ENCODE measurements at regions not wholly inside any gene's neighbourhood (a gene's known extent, or its start where the extent isn't known, plus 50 kb on each side); places are given as distances from the start of the nearest gene placed in this dataset.
A peak's percentile ranks its signal among the peaks of the same experiment; 100 is the strongest.

DNA sequence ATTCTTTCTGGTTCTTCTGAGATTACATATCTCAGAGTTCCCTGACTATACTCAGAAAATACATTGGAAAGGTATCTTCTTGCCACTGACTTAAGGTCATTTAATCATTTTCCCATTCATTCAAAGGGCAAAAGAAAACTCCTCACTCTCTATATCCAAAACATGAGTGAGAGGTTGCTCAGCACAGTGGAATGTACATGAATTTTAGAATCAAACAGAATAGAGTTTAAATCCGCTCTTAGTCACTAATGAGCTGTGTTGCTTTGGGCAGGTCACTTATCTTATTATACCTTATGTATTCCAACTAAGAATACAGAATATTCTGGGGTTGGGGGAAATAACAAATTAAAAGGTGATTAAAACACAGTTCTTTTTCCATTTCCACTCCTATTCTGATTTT lies 452.6 kb upstream of the KLF12 start:
- no peak overlapping the region for H3K4me3 ChIP-seq (ENCODE audit: low read depth, low read length)
- no peak for TF ChIP-seq MYC (IDR thresholded peaks at IDR 0.05; ENCODE audit: low read depth, low read length)
- TF ChIP-seq, protein P1, sequence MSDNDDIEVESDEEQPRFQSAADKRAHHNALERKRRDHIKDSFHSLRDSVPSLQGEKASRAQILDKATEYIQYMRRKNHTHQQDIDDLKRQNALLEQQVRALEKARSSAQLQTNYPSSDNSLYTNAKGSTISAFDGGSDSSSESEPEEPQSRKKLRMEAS (IDR thresholded peaks at IDR 0.05; ENCODE audit: low read depth, low read length), result no peak
- TF ChIP-seq POLR2A (IDR thresholded peaks at IDR 0.05; ENCODE audit: extremely low read depth, insufficient read length), result no peak
- TF ChIP-seq, protein P2, sequence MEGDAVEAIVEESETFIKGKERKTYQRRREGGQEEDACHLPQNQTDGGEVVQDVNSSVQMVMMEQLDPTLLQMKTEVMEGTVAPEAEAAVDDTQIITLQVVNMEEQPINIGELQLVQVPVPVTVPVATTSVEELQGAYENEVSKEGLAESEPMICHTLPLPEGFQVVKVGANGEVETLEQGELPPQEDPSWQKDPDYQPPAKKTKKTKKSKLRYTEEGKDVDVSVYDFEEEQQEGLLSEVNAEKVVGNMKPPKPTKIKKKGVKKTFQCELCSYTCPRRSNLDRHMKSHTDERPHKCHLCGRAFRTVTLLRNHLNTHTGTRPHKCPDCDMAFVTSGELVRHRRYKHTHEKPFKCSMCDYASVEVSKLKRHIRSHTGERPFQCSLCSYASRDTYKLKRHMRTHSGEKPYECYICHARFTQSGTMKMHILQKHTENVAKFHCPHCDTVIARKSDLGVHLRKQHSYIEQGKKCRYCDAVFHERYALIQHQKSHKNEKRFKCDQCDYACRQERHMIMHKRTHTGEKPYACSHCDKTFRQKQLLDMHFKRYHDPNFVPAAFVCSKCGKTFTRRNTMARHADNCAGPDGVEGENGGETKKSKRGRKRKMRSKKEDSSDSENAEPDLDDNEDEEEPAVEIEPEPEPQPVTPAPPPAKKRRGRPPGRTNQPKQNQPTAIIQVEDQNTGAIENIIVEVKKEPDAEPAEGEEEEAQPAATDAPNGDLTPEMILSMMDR (IDR thresholded peaks at IDR 0.05; ENCODE audit: low read depth, low read length), result no peak
- DNase-seq (ENCODE audit: low read depth), result no peak

DNA sequence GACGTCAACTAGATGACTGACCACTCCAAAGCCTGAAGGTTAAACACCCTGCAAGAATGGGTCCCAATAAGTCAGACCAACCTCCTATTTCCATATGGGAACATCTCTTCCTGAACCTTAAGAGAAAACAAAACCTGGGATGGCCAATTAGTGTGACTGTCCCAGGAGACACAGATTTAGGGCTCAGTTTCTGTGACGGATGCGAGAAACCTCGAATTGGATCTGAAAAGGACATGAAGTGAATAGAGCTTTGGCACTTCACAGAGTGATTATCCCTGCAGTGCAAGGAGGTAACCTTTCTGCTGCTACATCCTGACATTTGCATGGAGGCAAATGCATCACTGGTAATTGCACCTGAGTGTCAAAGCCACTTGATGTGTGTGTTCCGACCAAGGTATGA lies 442.2 kb upstream of the KLF12 start:
- TF ChIP-seq, protein P1 (IDR thresholded peaks at IDR 0.05; ENCODE audit: low read depth, low read length), result no peak
- TF ChIP-seq MYC (IDR thresholded peaks at IDR 0.05; ENCODE audit: low read depth, low read length), result no peak
- TF ChIP-seq, protein P2 (IDR thresholded peaks at IDR 0.05; ENCODE audit: low read depth, low read length), result no peak
- no peak for TF ChIP-seq POLR2A (IDR thresholded peaks at IDR 0.05; ENCODE audit: extremely low read depth, insufficient read length)
- no peak overlapping the region for H3K4me3 ChIP-seq (ENCODE audit: low read depth, low read length)
- no peak for DNase-seq (ENCODE audit: low read depth)

DNA sequence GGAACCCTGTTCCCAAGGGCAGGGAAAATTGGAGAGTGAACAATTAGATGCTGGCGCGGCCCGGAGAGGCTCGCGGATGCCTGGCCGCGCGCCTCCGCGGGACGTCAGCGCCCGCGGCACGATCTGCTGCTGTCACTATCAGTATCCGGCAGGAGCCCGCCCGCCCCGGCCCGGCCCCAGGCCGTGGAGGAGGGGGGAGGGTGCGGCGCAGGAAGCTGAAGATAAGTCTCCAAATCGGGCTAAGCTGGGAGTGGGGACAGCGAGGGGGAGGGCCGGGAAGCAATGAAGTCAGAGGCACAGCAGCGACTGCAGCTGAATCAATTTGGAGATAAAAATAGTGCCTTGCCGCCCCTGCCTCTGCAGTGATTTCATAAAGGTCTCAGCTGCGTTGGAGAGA lies 441.5 kb upstream of the KLF12 start:
- peak; percentile 4 for DNase-seq (ENCODE audit: low read depth)
- TF ChIP-seq MYC (IDR thresholded peaks at IDR 0.05; ENCODE audit: low read depth, low read length), result no peak
- TF ChIP-seq POLR2A (IDR thresholded peaks at IDR 0.05; ENCODE audit: extremely low read depth, insufficient read length), result no peak
- TF ChIP-seq, protein P2 (IDR thresholded peaks at IDR 0.05; ENCODE audit: low read depth, low read length), result no peak
- TF ChIP-seq, protein P1 (IDR thresholded peaks at IDR 0.05; ENCODE audit: low read depth, low read length), result no peak
- no peak overlapping the region for H3K4me3 ChIP-seq (ENCODE audit: low read depth, low read length)

GRCh38 chr13:74574964-74575728 lies 440.9 kb upstream of the KLF12 start:
- DNase-seq (ENCODE audit: low read depth), result no peak
- H3K4me3 ChIP-seq (ENCODE audit: low read depth, low read length), result no peak overlapping the region
- TF ChIP-seq MYC (IDR thresholded peaks at IDR 0.05; ENCODE audit: low read depth, low read length) (no peak), POLR2A (IDR thresholded peaks at IDR 0.05; ENCODE audit: extremely low read depth, insufficient read length) (no peak)
- TF ChIP-seq, protein P1 (IDR thresholded peaks at IDR 0.05; ENCODE audit: low read depth, low read length), result no peak
- TF ChIP-seq, protein P2 (IDR thresholded peaks at IDR 0.05; ENCODE audit: low read depth, low read length), result no peak

GRCh38 chr13:74573654-74574053 lies 439.4 kb upstream of the KLF12 start:
- DNase-seq (ENCODE audit: low read depth), result peak; percentile 25
- TF ChIP-seq, protein P2 (IDR thresholded peaks at IDR 0.05; ENCODE audit: low read depth, low read length), result peak; percentile 49
- TF ChIP-seq POLR2A (IDR thresholded peaks at IDR 0.05; ENCODE audit: extremely low read depth, insufficient read length), result no peak
- TF ChIP-seq, protein P1 (IDR thresholded peaks at IDR 0.05; ENCODE audit: low read depth, low read length), result no peak
- TF ChIP-seq MYC (IDR thresholded peaks at IDR 0.05; ENCODE audit: low read depth, low read length), result no peak

More at GRCh38 chr13:74573654-74574053, 439.4 kb upstream of the KLF12 start:
- no peak overlapping the region for H3K4me3 ChIP-seq (ENCODE audit: low read depth, low read length)

Data from NB4 (cell line).